Hepatocyte (in vitro differentiated cells): ENCODE measurements at regions not wholly inside any gene's neighbourhood (a gene's known extent, or its start where the extent isn't known, plus 50 kb on each side); places are given as distances from the start of the nearest gene placed in this dataset.

Experiments used
- DNase-seq: peaks from one replicate; pipeline ENCODE4 v3.0.0-alpha.2; 2016; ENCODE audit warnings: low spot score
- H2AFZ ChIP-seq: fragments of 200-600 bp; sonication (generic); 2 replicates; pipeline ENCODE4 v1.6.0; 2016; ENCODE audit warnings: antibody characterized with exemption, mild to moderate bottlenecking
- H3K27ac ChIP-seq: fragments of 200-600 bp; sonication (generic); 2 replicates; pipeline ENCODE4 v1.5.1; 2016; ENCODE audit warnings: mild to moderate bottlenecking
- H3K27me3 ChIP-seq: fragments of 200-600 bp; sonication (generic); 2 replicates; pipeline ENCODE4 v1.6.1; 2016
- H3K36me3 ChIP-seq: fragments of 200-600 bp; sonication (generic); replicated peaks from 2 replicates; pipeline ENCODE4 v1.5.1; 2016; ENCODE audit warnings: low read depth; ENCODE audit not compliant: insufficient read depth
- H3K4me1 ChIP-seq: fragments of 200-600 bp; sonication (generic); 2 replicates; pipeline ENCODE4 v1.5.1; 2016; ENCODE audit warnings: mild to moderate bottlenecking, moderate library complexity; ENCODE audit not compliant: insufficient read depth
- H3K4me2 ChIP-seq: fragments of 200-600 bp; sonication (generic); 2 replicates; pipeline ENCODE4 v1.6.0; 2016
- H3K4me3 ChIP-seq: fragments of 200-600 bp; sonication (generic); 2 replicates; pipeline ENCODE4 v1.5.1; 2016; ENCODE audit warnings: mild to moderate bottlenecking
- H3K79me2 ChIP-seq: fragments of 200-600 bp; sonication (generic); 2 replicates; pipeline ENCODE4 v1.6.0; 2017; ENCODE audit warnings: mild to moderate bottlenecking
- H3K9me2 ChIP-seq: fragments of 200-600 bp; sonication (generic); replicated peaks from 2 replicates; pipeline ENCODE4 v1.6.0; 2017; ENCODE audit warnings: mild to moderate bottlenecking; ENCODE audit not compliant: insufficient read depth
- H3K9me3 ChIP-seq: fragments of 200-600 bp; sonication (generic); 2 replicates; pipeline ENCODE4 v1.5.1; 2016; ENCODE audit warnings: low read depth, mild to moderate bottlenecking
- H4K20me1 ChIP-seq: fragments of 200-600 bp; sonication (generic); 2 replicates; pipeline ENCODE4 v1.6.0; 2016; ENCODE audit warnings: mild to moderate bottlenecking; ENCODE audit not compliant: insufficient read depth, poor library complexity, severe bottlenecking
- CTCF ChIP-seq: fragments of 200-600 bp; sonication (generic); IDR thresholded peaks from 2 replicates; pipeline ENCODE4 v1.5.1; 2016; ENCODE audit warnings: antibody characterized with exemption, mild to moderate bottlenecking; ENCODE audit not compliant: poor library complexity
- EZH2 ChIP-seq: fragments of 200-600 bp; sonication (generic); IDR thresholded peaks from 2 replicates; pipeline ENCODE4 v1.6.1; 2016; ENCODE audit warnings: antibody characterized with exemption, mild to moderate bottlenecking, borderline replicate concordance
- EZH2phosphoT487 ChIP-seq: fragments of 200-600 bp; sonication (generic); IDR thresholded peaks from one replicate; pipeline ENCODE4 v1.6.1; 2018; ENCODE audit warnings: antibody characterized with exemption, mild to moderate bottlenecking, low read depth, moderate library complexity; ENCODE audit not compliant: unreplicated experiment, severe bottlenecking
- WGBS: methylation state at CpG from one replicate; pipeline ENCODE4 v1.1.6; 2016; ENCODE audit warnings: low lambda C conversion rate; ENCODE audit errors: missing lambda C conversion rate; 5-methylcytosine and 5-hydroxymethylcytosine counted together

- 83% methylated on average over 5 of the region's 5 CpGs for WGBS
- Histone ChIP-seq H3K27ac (no peak overlapping the region), H4K20me1 (no peaks in the 10 kb centered on the region), H3K79me2 (no peaks in the 10 kb centered on the region), H3K4me2 (no peak overlapping the region), H2AFZ (no peak overlapping the region), H3K36me3 (no peaks in the 10 kb centered on the region), H3K9me3 (no peaks in the 10 kb centered on the region), H3K27me3 (no peaks in the 10 kb centered on the region), H3K9me2 (no peaks in the 10 kb centered on the region), H3K4me1 (no peaks in the 10 kb centered on the region), H3K4me3 (no peak overlapping the region)
- TF ChIP-seq CTCF = no peak
- TF ChIP-seq EZH2phosphoT487 = no peak
- no peak for TF ChIP-seq EZH2
- no peak for DNase-seq
Measured at GRCh38 chr4:155512817-155513216, 136.1 kb upstream of the MAP9 start.

GRCh38 chr4:155512046-155512445 is 135.3 kb upstream of the MAP9 start:
- H3K27me3 ChIP-seq = no peaks in the 10 kb centered on the region
- H4K20me1 ChIP-seq = no peaks in the 10 kb centered on the region
- TF ChIP-seq CTCF (no peak), EZH2phosphoT487 (no peak), EZH2 (no peak)
- no peaks in the 10 kb centered on the region for H3K36me3 ChIP-seq
- no peak overlapping the region for H2AFZ ChIP-seq
- no peak overlapping the region for H3K4me2 ChIP-seq
- no peaks in the 10 kb centered on the region for H3K4me1 ChIP-seq
- H3K4me3 ChIP-seq = no peak overlapping the region
- H3K79me2 ChIP-seq = no peaks in the 10 kb centered on the region
- WGBS = 96% methylated on average over 1 of the region's 1 CpG
- no peaks in the 10 kb centered on the region for H3K9me3 ChIP-seq
- no peak for DNase-seq
- H3K27ac ChIP-seq = no peak overlapping the region
- H3K9me2 ChIP-seq = no peaks in the 10 kb centered on the region

- Histone ChIP-seq H3K27me3 (no peaks in the 10 kb centered on the region), H3K27ac (no peak overlapping the region), H3K9me3 (no peaks in the 10 kb centered on the region), H3K4me1 (no peaks in the 10 kb centered on the region), H3K9me2 (no peaks in the 10 kb centered on the region), H3K79me2 (no peaks in the 10 kb centered on the region), H3K4me2 (no peak overlapping the region), H4K20me1 (no peaks in the 10 kb centered on the region), H3K36me3 (no peaks in the 10 kb centered on the region), H2AFZ (no peak overlapping the region), H3K4me3 (no peak overlapping the region)
- DNase-seq = no peak
- WGBS = 41% methylated on average over 2 of the region's 2 CpGs
- TF ChIP-seq CTCF = no peak
- TF ChIP-seq EZH2phosphoT487 = no peak
- no peak for TF ChIP-seq EZH2
Measured at GRCh38 chr4:155510771-155511170, 134.0 kb upstream of the MAP9 start.

- Histone ChIP-seq H3K9me3 (no peaks in the 10 kb centered on the region), H3K9me2 (peaks cover 3% of the 10 kb centered on the region), H3K27me3 (no peaks in the 10 kb centered on the region), H3K36me3 (no peaks in the 10 kb centered on the region), H4K20me1 (no peaks in the 10 kb centered on the region), H3K4me1 (no peaks in the 10 kb centered on the region), H3K4me2 (no peak overlapping the region), H2AFZ (no peak overlapping the region), H3K4me3 (no peak overlapping the region), H3K27ac (no peak overlapping the region), H3K79me2 (no peaks in the 10 kb centered on the region)
- TF ChIP-seq EZH2 (no peak), CTCF (no peak), EZH2phosphoT487 (no peak)
- no peak for DNase-seq
Measured at GRCh38 chr4:155509555-155509954, 132.8 kb upstream of the MAP9 start.
